Aorta (tissue), 5 donors: ENCODE measurements at regions not wholly inside any gene's neighbourhood (a gene's known extent, or its start where the extent isn't known, plus 50 kb on each side); places are given as distances from the start of the nearest gene placed in this dataset.

Source experiments
- ATAC-seq: fragments of 200-7000 bp; cut with Tn5 transposase; one replicate; pipeline ENCODE4 v1.9.1; 2022; ENCODE audit warnings: moderate library complexity; ENCODE audit not compliant: low FRiP score
- DNase-seq, 2 donors: peaks; one replicate each; pipeline ENCODE4 v3.0.0-alpha.2; 2020
- H3K27ac ChIP-seq, 2 donors: one replicate each; pipeline ENCODE4 v1.5.1; 2013; ENCODE audit warnings: low read length in 2 of 2, mild to moderate bottlenecking in 2 of 2, moderate library complexity in 2 of 2, control low read depth in 1 of 2, inconsistent platforms in 1 of 2, low read depth in 1 of 2
- H3K27me3 ChIP-seq, 2 donors: one replicate each; pipeline ENCODE4 v1.6.1; 2013; ENCODE audit warnings: control low read depth in 1 of 2, low read length in 1 of 2, mild to moderate bottlenecking in 1 of 2, moderate library complexity in 1 of 2; ENCODE audit not compliant: insufficient read depth in 2 of 2, control insufficient read depth in 1 of 2
- H3K36me3 ChIP-seq, 2 donors: one replicate each; pipeline ENCODE4 v1.6.1; 2013; ENCODE audit warnings: control low read depth in 1 of 2, low read length in 1 of 2, mild to moderate bottlenecking in 1 of 2; ENCODE audit not compliant: insufficient read depth in 2 of 2, control insufficient read depth in 1 of 2
- H3K4me1 ChIP-seq, 2 donors: one replicate each; pipeline ENCODE4 v1.6.1; 2013; ENCODE audit warnings: low read length in 2 of 2, control low read depth in 1 of 2, mild to moderate bottlenecking in 1 of 2, moderate library complexity in 1 of 2; ENCODE audit not compliant: insufficient read depth in 2 of 2, control insufficient read depth in 1 of 2
- H3K4me3 ChIP-seq, 2 donors: one replicate each; pipeline ENCODE4 v1.5.1; 2013; ENCODE audit warnings: low read length in 2 of 2, control low read depth in 1 of 2, mild to moderate bottlenecking in 1 of 2
- H3K9me3 ChIP-seq: one replicate; pipeline ENCODE4 v1.6.1; 2013; ENCODE audit warnings: mild to moderate bottlenecking, low read length; ENCODE audit not compliant: control insufficient read depth
- WGBS, 2 donors: extraction: QIAGEN DNeasy Blood & Tissue Kit; methylation state at CpG; one replicate each; pipeline ENCODE4 v1.1.7; 2013; 5-methylcytosine and 5-hydroxymethylcytosine counted together
- intact Hi-C, 2 donors: fragments of 100-400 bp; cut with DNase I; formaldehyde crosslinking; loops; one replicate each; pipeline versions ENCODE4 v1.14.2 to v1.15.0; 2022
- donor health status: healthy with polysubstance abuse.
- donor health status: Bipolar disorder and iron deficiency.
- donor health status: DM: no; HTN: no; CAD: no.
- donor health status: DM: no; HTN: no; CAD: no.
- donor health status: DM: yes; HTN: yes; CAD: no.

DNA sequence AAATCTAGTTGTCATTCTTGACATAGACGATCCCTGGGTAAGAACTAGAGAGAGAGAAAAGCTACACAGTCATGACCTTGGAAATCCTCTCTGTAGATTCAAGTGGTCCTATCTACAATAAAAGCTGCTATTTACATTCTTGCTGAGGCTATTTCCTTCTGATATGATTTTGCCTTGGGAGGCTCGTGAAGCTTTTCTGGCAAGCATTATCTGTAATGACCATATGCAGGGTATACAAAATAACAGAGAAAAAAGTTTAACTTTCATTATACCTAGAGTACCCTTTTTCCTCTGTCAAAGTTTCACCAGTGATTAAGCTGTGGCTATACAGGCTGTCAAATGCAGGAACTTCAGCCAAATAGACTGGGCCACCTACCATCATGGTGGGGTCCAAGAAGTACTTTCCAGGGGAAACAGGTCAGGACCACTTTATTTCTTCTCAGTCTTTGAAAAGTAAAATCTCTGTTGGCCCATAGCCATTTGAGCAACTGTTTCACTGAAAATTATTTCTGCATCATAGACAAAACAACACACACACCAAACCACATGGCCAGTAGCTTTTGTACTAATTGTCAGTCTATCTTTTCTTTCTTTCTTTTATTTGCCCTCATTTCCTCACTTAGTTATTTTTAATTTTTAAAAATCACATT, 677.0 kb upstream of the ID4 start:
- Histone ChIP-seq H3K36me3 (no peaks in the 10 kb centered on the region), H3K9me3 (no peaks in the 10 kb centered on the region), H3K4me3 (no peak overlapping the region), H3K27me3 (no peaks in the 10 kb centered on the region), H3K27ac (no peak overlapping the region), H3K4me1 (peaks cover 0 to 2% of the 10 kb centered on the region in 2 donors)
- no peak for DNase-seq
- no peak for ATAC-seq
- intact Hi-C loops = no loop called here
- WGBS, 2 donors = 10 to 21% methylated on average over 2 of the region's 2 CpGs

DNA sequence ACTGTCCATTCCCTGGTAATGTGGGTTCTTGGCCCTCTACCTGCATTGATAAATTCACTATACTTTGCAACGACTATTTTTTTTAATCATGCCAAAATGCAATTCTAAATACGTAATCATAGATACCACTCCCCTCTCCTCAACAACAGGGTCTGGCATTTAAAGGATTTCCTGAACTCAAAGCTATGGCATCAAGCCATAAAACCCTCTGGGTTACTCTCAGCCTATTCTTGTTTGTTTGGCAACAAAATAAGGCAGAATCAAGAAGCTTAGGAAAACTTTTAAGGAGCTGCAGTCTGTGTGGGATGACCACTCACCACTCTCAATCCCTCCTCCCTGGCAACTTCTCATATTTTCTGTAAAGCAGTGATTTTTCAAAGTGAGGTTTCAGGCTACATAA, 669.9 kb upstream of the ID4 start:
- Histone ChIP-seq H3K27me3 (no peaks in the 10 kb centered on the region), H3K4me1 (peaks cover 0 to 4% of the 10 kb centered on the region in 2 donors), H3K36me3 (no peaks in the 10 kb centered on the region), H3K4me3 (no peak overlapping the region), H3K9me3 (no peaks in the 10 kb centered on the region), H3K27ac (no peak overlapping the region)
- no peak for ATAC-seq
- WGBS, 2 donors = 13% methylated on average over 2 of the region's 2 CpGs
- intact Hi-C loops = no loop called here
- DNase-seq = no peak

DNA sequence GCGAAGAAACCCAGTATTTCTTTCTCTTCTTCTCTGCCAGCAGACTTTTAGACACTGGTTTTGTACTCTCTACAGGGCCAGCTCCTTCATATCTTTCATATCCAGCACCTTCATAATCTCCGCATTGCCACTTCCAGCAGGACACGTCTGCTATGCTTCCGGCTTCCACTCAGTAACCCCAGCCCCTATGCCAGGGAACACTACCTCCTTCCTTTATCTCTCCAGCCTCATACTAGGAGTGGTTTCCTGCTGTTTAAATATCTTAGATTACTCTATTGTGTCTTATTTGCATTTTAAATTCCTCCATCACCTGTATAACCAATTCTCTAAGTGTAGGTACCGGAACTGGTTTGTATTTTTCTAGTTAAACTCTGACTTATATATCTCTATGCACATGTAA, 667.8 kb upstream of the ID4 start:
- no peaks in the 10 kb centered on the region for H3K36me3 ChIP-seq
- peaks cover 0 to 4% of the 10 kb centered on the region in 2 donors for H3K4me1 ChIP-seq
- ATAC-seq (no peak), DNase-seq (no peak)
- WGBS, 2 donors = 94 to 95% methylated on average over 5 of the region's 5 CpGs
- H3K4me3 ChIP-seq = no peak overlapping the region
- no peak overlapping the region for H3K27ac ChIP-seq
- no peaks in the 10 kb centered on the region for H3K9me3 ChIP-seq
- no peaks in the 10 kb centered on the region for H3K27me3 ChIP-seq
- intact Hi-C loops = no loop called here

DNA sequence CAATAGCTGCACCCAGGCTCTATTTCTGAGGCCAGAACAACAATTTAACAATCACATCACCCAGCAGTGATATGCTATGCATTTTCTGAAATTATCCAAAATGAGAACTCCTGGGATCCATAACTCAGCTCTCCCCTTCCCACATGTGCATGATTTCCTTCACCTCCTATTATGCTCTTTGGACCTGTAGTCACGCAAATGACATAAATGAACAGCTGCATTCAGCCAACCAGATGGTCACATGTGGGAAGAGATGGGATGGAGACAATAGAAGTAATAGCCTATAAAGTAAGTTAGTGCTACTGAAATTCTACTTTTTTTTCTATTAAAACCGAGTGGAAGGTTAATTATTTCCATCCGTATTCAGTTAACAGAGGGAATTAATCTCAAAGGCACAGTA, 662.1 kb upstream of the ID4 start:
- H3K9me3 ChIP-seq = no peaks in the 10 kb centered on the region
- no peak overlapping the region for H3K4me3 ChIP-seq
- WGBS, 2 donors = 88 to 90% methylated on average over 3 of the region's 3 CpGs
- ATAC-seq (no peak), DNase-seq (no peak)
- H3K36me3 ChIP-seq = no peaks in the 10 kb centered on the region
- intact Hi-C loops = no loop called here
- H3K4me1 ChIP-seq = peaks cover 0 to 4% of the 10 kb centered on the region in 2 donors
- H3K27ac ChIP-seq = no peak overlapping the region
- no peaks in the 10 kb centered on the region for H3K27me3 ChIP-seq

DNA sequence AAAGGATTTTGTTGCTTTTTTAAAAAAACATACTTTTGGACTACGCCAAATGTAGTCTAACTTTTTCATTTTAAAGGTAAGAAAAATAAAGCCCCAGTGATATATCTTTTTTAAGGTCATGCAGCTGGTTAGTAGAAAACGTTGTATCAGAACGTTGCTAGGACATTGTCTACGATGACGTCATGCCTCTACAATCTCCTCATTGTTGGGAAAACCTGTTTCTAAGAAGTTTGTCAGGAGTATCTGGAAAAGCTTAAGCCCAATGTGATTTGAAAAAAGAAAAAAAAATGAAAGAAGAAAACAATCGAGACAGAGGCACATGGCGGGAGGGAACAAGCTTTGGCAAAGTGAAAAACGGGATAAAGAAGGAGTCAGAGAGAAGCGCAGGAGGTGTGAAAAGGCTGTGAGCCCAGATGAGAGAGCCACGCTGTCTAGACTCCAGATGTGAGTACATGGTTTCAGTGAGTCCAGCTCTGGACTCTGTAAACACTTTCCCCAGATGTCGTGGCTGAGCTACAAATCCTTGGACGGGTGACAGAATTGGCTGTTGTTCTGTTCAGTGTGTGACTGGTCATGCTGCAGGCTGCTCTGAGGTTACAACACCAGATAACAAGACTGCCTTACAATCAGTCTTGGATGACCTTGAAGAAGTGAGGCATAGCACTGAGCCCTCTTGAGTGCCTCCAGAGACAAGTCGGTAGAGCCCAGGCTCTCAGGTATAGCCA, 656.7 kb upstream of the ID4 start:
- no peak overlapping the region for H3K4me3 ChIP-seq
- intact Hi-C loops = no loop called here

DNA sequence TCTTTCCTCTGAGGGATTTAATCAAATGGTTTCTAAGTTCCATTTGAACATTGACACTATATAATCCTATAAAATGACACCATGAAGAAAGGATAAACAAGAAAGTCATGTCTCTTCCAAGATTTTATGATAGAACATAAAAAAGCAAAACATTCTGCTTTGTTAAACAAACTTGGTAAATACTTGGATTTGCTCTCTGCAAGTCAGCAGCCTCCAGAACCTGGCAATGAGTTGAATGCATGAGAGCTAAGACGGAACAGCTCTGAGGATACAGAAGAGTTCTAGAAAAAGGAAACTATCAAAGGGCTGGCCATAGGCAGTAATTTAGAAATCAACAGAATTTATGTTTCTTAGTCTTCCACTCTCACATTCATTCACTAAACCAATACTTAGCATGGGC, 656.0 kb upstream of the ID4 start:
- intact Hi-C loops = no loop called here
- DNase-seq (no peak), ATAC-seq (no peak)
- Histone ChIP-seq H3K4me1 (no peaks in the 10 kb centered on the region), H3K4me3 (no peak overlapping the region), H3K27ac (no peak overlapping the region), H3K27me3 (no peaks in the 10 kb centered on the region), H3K9me3 (no peaks in the 10 kb centered on the region), H3K36me3 (no peaks in the 10 kb centered on the region)
- WGBS, 2 donors = 16 to 41% methylated on average over 1 of the region's 1 CpG

More for the DNA sequence above, 656.7 kb upstream of the ID4 start:
- H3K27me3 ChIP-seq = no peaks in the 10 kb centered on the region
- 12 to 14% methylated on average over 12 to 13 of the region's 13 CpGs for WGBS, 2 donors
- ATAC-seq (peak; percentile 94), DNase-seq (peak; percentile 71 to 73)
- H3K4me1 ChIP-seq = no peaks in the 10 kb centered on the region
- H3K9me3 ChIP-seq = no peaks in the 10 kb centered on the region
- H3K27ac ChIP-seq = peak overlapping the region in 1 of 2 donors; percentile 36
- H3K36me3 ChIP-seq = no peaks in the 10 kb centered on the region

DNA sequence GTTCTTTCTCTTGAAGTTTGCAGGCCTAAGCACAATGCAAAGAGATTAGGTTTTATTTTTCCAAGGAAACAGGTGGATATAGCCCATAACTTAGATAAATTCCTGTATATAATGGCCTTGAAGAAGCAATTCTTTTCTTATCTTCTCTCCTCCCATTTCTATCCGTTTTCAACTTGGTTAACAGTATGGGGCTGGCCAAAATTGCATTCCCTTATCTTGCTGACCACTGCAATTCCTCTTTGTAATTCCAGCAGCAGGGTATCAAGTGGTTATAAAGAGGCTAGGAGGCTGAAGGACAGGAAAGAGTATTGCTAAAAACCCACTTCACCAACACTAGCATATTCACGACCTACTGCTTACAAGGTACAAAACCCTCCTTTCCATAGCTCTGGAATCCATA, 643.5 kb upstream of the ID4 start:
- Histone ChIP-seq H3K36me3 (no peaks in the 10 kb centered on the region), H3K27me3 (no peaks in the 10 kb centered on the region), H3K9me3 (no peaks in the 10 kb centered on the region), H3K4me3 (no peak overlapping the region), H3K4me1 (no peaks in the 10 kb centered on the region), H3K27ac (no peak overlapping the region)
- intact Hi-C loops = no loop called here
- ATAC-seq = no peak
- no peak for DNase-seq
- WGBS, 2 donors = 36 to 42% methylated on average over 2 of the region's 2 CpGs

DNA sequence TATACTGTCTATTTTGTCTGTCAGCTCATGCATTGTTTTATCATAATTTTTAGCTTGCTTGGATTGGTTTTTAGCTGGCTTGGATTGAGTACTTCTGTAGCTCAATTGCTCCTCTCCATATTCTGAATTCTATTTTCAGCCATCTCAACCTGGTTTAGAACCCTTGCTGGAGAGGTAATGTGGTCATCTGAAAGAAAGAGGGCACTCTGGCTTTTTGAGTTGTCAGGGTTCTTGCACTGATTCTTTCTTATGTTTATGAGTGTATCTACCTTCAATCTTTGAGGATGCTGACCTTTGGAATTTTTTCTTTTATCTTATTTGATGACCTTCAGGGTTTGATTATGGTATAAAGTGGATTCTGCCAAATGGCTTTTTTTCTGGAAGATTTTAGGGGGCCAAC, 632.7 kb upstream of the ID4 start:
- intact Hi-C loops = no loop called here

DNA sequence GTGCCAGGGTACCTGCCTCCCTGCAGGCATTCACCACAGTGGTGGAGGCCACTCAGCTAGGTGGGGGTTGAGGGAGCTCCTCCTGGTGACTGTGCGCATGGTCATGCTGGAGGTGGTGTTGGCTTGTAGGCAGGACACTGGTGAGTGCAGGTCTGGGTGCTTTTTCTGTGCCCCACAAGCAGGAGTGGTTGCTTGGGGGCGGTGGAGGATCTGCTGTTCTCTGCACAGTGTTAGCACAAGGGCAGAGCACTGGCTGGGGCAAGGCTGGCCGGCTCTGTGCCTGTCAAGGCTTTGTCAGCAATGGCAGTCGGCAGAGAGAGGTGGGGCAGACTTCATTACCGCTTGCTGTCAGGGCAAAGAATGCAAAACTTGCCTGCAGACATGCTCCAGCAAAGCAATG, 632.1 kb upstream of the ID4 start:
- Histone ChIP-seq H3K4me1 (no peaks in the 10 kb centered on the region), H3K4me3 (no peak overlapping the region), H3K9me3 (no peaks in the 10 kb centered on the region), H3K27me3 (no peaks in the 10 kb centered on the region), H3K27ac (no peak overlapping the region), H3K36me3 (no peaks in the 10 kb centered on the region)
- 93 to 96% methylated on average over 5 of the region's 5 CpGs for WGBS, 2 donors
- intact Hi-C loops = no loop called here
- ATAC-seq = no peak
- DNase-seq = no peak

More for the DNA sequence above, 632.7 kb upstream of the ID4 start:
- Histone ChIP-seq H3K4me3 (no peak overlapping the region), H3K9me3 (no peaks in the 10 kb centered on the region), H3K27ac (no peak overlapping the region), H3K27me3 (no peaks in the 10 kb centered on the region), H3K36me3 (no peaks in the 10 kb centered on the region), H3K4me1 (no peaks in the 10 kb centered on the region)
- DNase-seq (no peak), ATAC-seq (no peak)
